ENCODE measurements at regions not wholly inside any gene's neighbourhood (a gene's known extent, or its start where the extent isn't known, plus 50 kb on each side); places are given as distances from the start of the nearest gene placed in this dataset.
"Not testable (repeated sequence)": the region's sequence is repeated elsewhere in the genome, so short reads cannot be mapped to it uniquely, and the experiment has no call there.

- 65% methylated on average over 8 of the region's 15 CpGs for WGBS (ENCODE audit: insufficient coverage)
- H3K4me3 ChIP-seq (ENCODE audit: low read length), result no peak overlapping the region
- peaks cover 29% of the 10 kb centered on the region for H3K27me3 ChIP-seq (ENCODE audit: control insufficient read depth, insufficient read depth, low read length)
- no peak for DNase-seq
- no peak overlapping the region for H3K27ac ChIP-seq (ENCODE audit: low read length)
- peaks cover 5% of the 10 kb centered on the region for H3K4me1 ChIP-seq (ENCODE audit: control insufficient read depth, insufficient read depth, low read length)
- no peaks in the 10 kb centered on the region for H3K9me3 ChIP-seq (replicated peaks; ENCODE audit: control insufficient read depth, low read depth, low read length)
- H3K36me3 ChIP-seq (ENCODE audit: control insufficient read depth, insufficient read depth, low read length), result no peaks in the 10 kb centered on the region
Measured at GRCh38 chr17:28247671-28248555, 71.1 kb upstream of the TMEM97 start.

GRCh38 chr17:28249706-28250105, 69.3 kb upstream of the TMEM97 start:
- 73% methylated on average over 1 of the region's 5 CpGs for WGBS (ENCODE audit: insufficient coverage)

GRCh38 chr17:28252436-28252835, 66.6 kb upstream of the TMEM97 start:
- Histone ChIP-seq H3K4me3 (ENCODE audit: low read length) (no peak overlapping the region), H3K36me3 (ENCODE audit: control insufficient read depth, insufficient read depth, low read length) (no peaks in the 10 kb centered on the region), H3K27ac (ENCODE audit: low read length) (no peak overlapping the region), H3K9me3 (replicated peaks; ENCODE audit: control insufficient read depth, low read depth, low read length) (no peaks in the 10 kb centered on the region), H3K4me1 (ENCODE audit: control insufficient read depth, insufficient read depth, low read length) (peaks cover 5% of the 10 kb centered on the region), H3K27me3 (ENCODE audit: control insufficient read depth, insufficient read depth, low read length) (peaks cover 30% of the 10 kb centered on the region)
- 63% methylated on average over 4 of the region's 7 CpGs for WGBS (ENCODE audit: insufficient coverage)
- DNase-seq, result no peak

More at GRCh38 chr17:28249706-28250105, 69.3 kb upstream of the TMEM97 start:
- Histone ChIP-seq H3K4me3 (ENCODE audit: low read length) (no peak overlapping the region), H3K27ac (ENCODE audit: low read length) (no peak overlapping the region), H3K27me3 (ENCODE audit: control insufficient read depth, insufficient read depth, low read length) (peaks cover 30% of the 10 kb centered on the region), H3K4me1 (ENCODE audit: control insufficient read depth, insufficient read depth, low read length) (peaks cover 5% of the 10 kb centered on the region), H3K9me3 (replicated peaks; ENCODE audit: control insufficient read depth, low read depth, low read length) (no peaks in the 10 kb centered on the region), H3K36me3 (ENCODE audit: control insufficient read depth, insufficient read depth, low read length) (no peaks in the 10 kb centered on the region)
- DNase-seq, result no peak

- H3K27ac ChIP-seq (ENCODE audit: low read length), result no peak overlapping the region
- WGBS (ENCODE audit: insufficient coverage), result no CpG with 5 or more reads among the region's 6 CpGs
- no peak overlapping the region for H3K4me3 ChIP-seq (ENCODE audit: low read length)
- no peaks in the 10 kb centered on the region for H3K36me3 ChIP-seq (ENCODE audit: control insufficient read depth, insufficient read depth, low read length)
- peaks cover 30% of the 10 kb centered on the region for H3K27me3 ChIP-seq (ENCODE audit: control insufficient read depth, insufficient read depth, low read length)
- no peak for DNase-seq
- peaks cover 5% of the 10 kb centered on the region for H3K4me1 ChIP-seq (ENCODE audit: control insufficient read depth, insufficient read depth, low read length)
- no peaks in the 10 kb centered on the region for H3K9me3 ChIP-seq (replicated peaks; ENCODE audit: control insufficient read depth, low read depth, low read length)
Measured at GRCh38 chr17:28253663-28254062, 65.3 kb upstream of the TMEM97 start.

- H3K4me1 ChIP-seq (ENCODE audit: control insufficient read depth, insufficient read depth, low read length), result peaks cover 5% of the 10 kb centered on the region
- H3K27ac ChIP-seq (ENCODE audit: low read length), result no peak overlapping the region
- no peak for DNase-seq
- no peaks in the 10 kb centered on the region for H3K9me3 ChIP-seq (replicated peaks; ENCODE audit: control insufficient read depth, low read depth, low read length)
- no CpG with 5 or more reads among the region's 4 CpGs for WGBS (ENCODE audit: insufficient coverage)
- peaks cover 23% of the 10 kb centered on the region for H3K27me3 ChIP-seq (ENCODE audit: control insufficient read depth, insufficient read depth, low read length)
- no peaks in the 10 kb centered on the region for H3K36me3 ChIP-seq (ENCODE audit: control insufficient read depth, insufficient read depth, low read length)
- no peak overlapping the region for H3K4me3 ChIP-seq (ENCODE audit: low read length)
Measured at GRCh38 chr17:28255616-28256015, 63.4 kb upstream of the TMEM97 start.

- no peak for DNase-seq
- Histone ChIP-seq H3K9me3 (replicated peaks; ENCODE audit: control insufficient read depth, low read depth, low read length) (peaks cover 3% of the 10 kb centered on the region), H3K27ac (ENCODE audit: low read length) (no peak overlapping the region), H3K4me1 (ENCODE audit: control insufficient read depth, insufficient read depth, low read length) (peaks cover 3% of the 10 kb centered on the region), H3K36me3 (ENCODE audit: control insufficient read depth, insufficient read depth, low read length) (no peaks in the 10 kb centered on the region), H3K27me3 (ENCODE audit: control insufficient read depth, insufficient read depth, low read length) (peaks cover 17% of the 10 kb centered on the region), H3K4me3 (ENCODE audit: low read length) (no peak overlapping the region)
- WGBS (ENCODE audit: insufficient coverage), result 69% methylated on average over 7 of the region's 14 CpGs
Measured at GRCh38 chr17:28256370-28256769, 62.6 kb upstream of the TMEM97 start.

GRCh38 chr17:28256881-28257280, 62.1 kb upstream of the TMEM97 start:
- Histone ChIP-seq H3K4me3 (ENCODE audit: low read length) (no peak overlapping the region), H3K36me3 (ENCODE audit: control insufficient read depth, insufficient read depth, low read length) (no peaks in the 10 kb centered on the region), H3K27ac (ENCODE audit: low read length) (no peak overlapping the region), H3K27me3 (ENCODE audit: control insufficient read depth, insufficient read depth, low read length) (peaks cover 12% of the 10 kb centered on the region), H3K9me3 (replicated peaks; ENCODE audit: control insufficient read depth, low read depth, low read length) (peaks cover 3% of the 10 kb centered on the region), H3K4me1 (ENCODE audit: control insufficient read depth, insufficient read depth, low read length) (no peaks in the 10 kb centered on the region)
- no peak for DNase-seq
- WGBS (ENCODE audit: insufficient coverage), result 81% methylated on average over 4 of the region's 7 CpGs

- H3K27me3 ChIP-seq (ENCODE audit: control insufficient read depth, insufficient read depth, low read length), result no peaks in the 10 kb centered on the region
- H3K4me1 ChIP-seq (ENCODE audit: control insufficient read depth, insufficient read depth, low read length), result no peaks in the 10 kb centered on the region
- no peaks in the 10 kb centered on the region for H3K36me3 ChIP-seq (ENCODE audit: control insufficient read depth, insufficient read depth, low read length)
- DNase-seq, result no peak
- peaks cover 6% of the 10 kb centered on the region for H3K9me3 ChIP-seq (replicated peaks; ENCODE audit: control insufficient read depth, low read depth, low read length)
- no peak overlapping the region for H3K27ac ChIP-seq (ENCODE audit: low read length)
- no peak overlapping the region for H3K4me3 ChIP-seq (ENCODE audit: low read length)
- WGBS (ENCODE audit: insufficient coverage), result 60% methylated on average over 1 of the region's 5 CpGs
Measured at GRCh38 chr17:28258347-28258887, 60.6 kb upstream of the TMEM97 start.

- WGBS (ENCODE audit: insufficient coverage), result no CpG with 5 or more reads among the region's 2 CpGs
- DNase-seq, result no peak
- H3K9me3 ChIP-seq (replicated peaks; ENCODE audit: control insufficient read depth, low read depth, low read length), result peaks cover 7% of the 10 kb centered on the region
- no peak overlapping the region for H3K4me3 ChIP-seq (ENCODE audit: low read length)
- no peaks in the 10 kb centered on the region for H3K27me3 ChIP-seq (ENCODE audit: control insufficient read depth, insufficient read depth, low read length)
- H3K27ac ChIP-seq (ENCODE audit: low read length), result no peak overlapping the region
- no peaks in the 10 kb centered on the region for H3K36me3 ChIP-seq (ENCODE audit: control insufficient read depth, insufficient read depth, low read length)
- H3K4me1 ChIP-seq (ENCODE audit: control insufficient read depth, insufficient read depth, low read length), result no peaks in the 10 kb centered on the region
Measured at GRCh38 chr17:28261219-28261618, 57.8 kb upstream of the TMEM97 start.

- 95% methylated on average over 6 of the region's 10 CpGs for WGBS (ENCODE audit: insufficient coverage)
- H3K4me1 ChIP-seq (ENCODE audit: control insufficient read depth, insufficient read depth, low read length); DNase-seq; H3K27ac ChIP-seq (ENCODE audit: low read length); H3K9me3 ChIP-seq (replicated peaks; ENCODE audit: control insufficient read depth, low read depth, low read length); H3K4me3 ChIP-seq (ENCODE audit: low read length); H3K27me3 ChIP-seq (ENCODE audit: control insufficient read depth, insufficient read depth, low read length); H3K36me3 ChIP-seq (ENCODE audit: control insufficient read depth, insufficient read depth, low read length): not testable (repeated sequence)
Measured at GRCh38 chr17:28262123-28262745, 56.8 kb upstream of the TMEM97 start.
